ENCODE measurements at regions not wholly inside any gene's neighbourhood (a gene's known extent, or its start where the extent isn't known, plus 50 kb on each side); places are given as distances from the start of the nearest gene placed in this dataset.
"Not testable (repeated sequence)": the region's sequence is repeated elsewhere in the genome, so short reads cannot be mapped to it uniquely, and the experiment has no call there.

DNA sequence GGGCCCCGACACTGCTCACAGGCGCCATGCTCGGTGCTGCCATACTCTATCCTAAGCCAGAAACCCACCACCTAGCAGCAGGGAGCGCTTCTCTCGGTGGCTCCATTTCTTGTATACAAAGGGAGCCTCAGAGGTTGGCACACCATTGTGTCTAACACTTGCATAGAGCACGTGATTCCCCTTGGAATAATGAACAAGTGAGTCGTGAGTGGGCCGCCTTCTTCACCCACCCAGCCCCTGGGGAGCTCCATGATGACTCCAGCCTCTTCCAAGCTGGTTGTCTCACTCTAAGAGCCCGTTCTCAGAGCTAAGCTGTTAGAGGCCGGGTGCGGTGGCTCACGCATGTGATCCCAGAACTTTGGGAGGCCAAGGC is 82.3 kb upstream of the ZNF469 start:
- DNase-seq (ENCODE audit: low spot score) = no peak

DNA sequence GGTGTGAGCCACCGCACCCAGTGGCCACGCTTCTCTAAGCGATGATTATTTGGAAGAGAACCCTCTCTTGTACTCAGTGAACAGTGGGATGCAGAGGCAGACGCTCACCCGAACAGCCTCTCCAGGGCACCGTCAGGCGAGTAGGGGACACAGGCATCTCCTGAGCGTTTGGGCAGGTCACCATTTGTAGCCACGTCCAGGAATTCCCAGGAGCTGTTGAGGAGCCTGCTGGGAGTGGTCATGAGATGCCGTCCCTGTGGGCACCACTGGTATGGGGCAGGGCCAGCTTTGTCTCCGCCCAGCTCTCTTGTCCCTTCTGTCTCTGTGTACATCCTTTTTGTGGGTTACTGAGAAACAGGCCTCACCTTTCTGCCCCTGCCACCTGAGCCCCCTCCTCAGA is 81.3 kb upstream of the ZNF469 start:
- no peak for DNase-seq (ENCODE audit: low spot score)

DNA sequence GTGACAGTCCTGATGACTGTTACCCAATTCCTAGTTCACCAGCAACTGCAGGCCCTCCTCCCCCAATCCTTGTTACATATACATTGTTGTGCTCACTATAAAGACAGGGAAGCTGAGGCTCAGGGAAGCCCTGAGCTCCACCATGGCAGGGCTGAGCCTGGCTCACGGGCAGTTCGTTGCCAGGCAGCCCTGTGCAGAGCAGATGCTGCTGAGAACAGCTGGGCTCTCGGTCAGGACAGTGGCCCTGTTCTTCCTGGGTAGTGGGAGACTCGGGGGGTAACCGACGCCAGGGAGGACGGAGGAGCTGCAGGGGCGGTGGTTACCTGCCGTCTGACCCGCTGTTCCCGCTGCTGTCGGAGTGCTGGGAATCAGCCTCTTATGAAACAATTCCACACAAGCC is 80.9 kb upstream of the ZNF469 start:
- no peak for DNase-seq (ENCODE audit: low spot score)

DNA sequence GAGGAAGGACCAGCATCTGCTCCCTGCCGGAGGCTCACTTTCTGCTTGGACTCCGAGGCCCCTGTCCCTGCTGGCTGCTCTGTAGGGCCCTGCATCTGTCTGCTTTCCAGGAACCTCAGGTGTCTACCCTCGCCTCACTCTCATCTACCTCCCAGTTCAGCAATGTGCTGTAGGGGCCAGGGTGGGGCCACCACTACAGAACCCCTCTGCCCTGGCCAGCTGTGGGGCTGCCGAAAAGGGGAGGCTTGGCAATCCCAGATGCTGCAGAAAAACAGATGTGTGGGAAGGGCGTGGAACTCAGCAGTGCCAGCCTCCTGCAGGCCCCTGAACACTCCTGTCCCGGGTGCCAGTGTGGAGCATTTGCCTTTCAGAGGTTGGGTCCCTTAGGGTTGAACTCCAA is 80.1 kb upstream of the ZNF469 start:
- no peak for DNase-seq (ENCODE audit: low spot score)

DNA sequence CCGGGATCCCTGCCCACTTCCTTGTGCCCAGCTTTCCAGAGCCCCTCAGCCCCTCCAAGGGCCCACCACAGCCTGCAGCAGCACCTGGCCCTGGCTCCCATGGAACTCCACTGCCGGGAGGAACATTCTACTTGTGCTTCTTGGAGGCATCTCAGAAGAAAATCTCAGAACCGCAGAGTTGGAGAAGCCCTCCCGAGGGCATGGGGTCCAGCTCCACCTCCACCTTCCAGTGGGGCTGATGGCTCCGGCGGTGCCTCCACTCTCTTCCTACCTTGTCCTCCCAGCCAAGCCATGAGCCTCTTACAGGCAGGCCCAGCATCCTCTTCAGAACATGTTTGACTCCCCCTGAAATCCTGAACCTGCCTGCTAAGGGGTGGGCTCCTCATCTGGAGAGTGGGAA is 79.4 kb upstream of the ZNF469 start:
- no peak for DNase-seq (ENCODE audit: low spot score)

DNA sequence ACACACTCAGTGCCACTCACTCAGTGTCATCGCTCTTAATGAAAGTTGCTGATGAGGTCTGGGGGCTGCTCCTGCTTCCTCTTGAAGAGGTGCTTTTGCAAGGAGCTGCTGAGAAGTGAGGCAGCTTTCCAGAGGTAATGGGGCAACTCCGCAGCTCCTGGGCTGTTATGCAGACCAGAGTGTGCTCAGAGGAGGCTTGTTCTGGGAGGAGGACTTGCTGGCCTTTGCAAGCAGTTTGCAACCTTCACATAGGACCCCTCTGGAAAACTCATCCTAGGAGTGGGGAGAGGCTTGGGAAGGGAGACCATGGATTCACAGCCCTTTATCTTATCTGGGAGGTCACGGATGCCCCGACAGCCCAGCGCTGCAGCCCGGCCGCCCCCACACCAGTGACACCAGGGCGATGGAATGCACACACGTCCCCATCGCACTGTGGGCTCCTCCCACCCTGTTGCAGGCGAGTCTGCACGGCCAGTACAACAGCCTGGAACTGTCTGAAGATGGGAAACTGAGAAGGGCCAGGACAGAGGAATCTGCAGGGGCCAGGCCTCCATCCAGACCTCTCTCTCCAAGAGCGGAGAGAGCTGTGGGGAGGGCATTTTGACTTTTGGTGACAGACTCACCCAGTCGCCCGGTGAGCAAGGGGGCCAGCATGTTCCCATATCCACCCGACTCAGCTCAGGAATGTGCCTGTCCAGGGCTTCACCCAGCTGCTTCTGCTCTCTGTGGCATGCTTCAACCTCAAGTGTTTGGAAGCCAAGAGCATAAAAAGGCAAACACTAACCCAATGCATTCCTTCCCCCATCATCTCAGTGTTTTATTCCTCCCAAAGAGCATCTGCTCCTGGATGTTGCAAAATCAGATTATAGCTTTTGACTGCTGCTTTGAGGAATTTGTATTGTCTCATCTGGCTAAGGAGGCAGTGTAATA is 78.6 kb upstream of the ZNF469 start:
- DNase-seq (ENCODE audit: low spot score) = peak; percentile 66

DNA sequence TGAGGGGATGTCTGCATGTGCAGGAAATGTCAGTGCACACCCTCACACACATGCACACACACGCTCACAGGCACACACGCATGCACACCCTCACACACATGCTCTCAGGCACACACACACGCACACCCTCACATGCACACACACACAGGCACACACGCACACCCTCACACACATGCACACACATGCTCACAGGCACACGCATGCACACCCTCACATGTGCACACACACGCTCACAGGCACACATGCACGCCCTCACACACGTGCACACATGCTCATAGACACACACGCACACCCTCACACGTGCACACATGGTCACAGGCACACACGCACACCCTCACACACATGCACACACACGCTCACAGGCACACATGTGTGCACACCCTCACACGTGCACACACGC is 77.6 kb upstream of the ZNF469 start:
- no peak for DNase-seq (ENCODE audit: low spot score)

DNA sequence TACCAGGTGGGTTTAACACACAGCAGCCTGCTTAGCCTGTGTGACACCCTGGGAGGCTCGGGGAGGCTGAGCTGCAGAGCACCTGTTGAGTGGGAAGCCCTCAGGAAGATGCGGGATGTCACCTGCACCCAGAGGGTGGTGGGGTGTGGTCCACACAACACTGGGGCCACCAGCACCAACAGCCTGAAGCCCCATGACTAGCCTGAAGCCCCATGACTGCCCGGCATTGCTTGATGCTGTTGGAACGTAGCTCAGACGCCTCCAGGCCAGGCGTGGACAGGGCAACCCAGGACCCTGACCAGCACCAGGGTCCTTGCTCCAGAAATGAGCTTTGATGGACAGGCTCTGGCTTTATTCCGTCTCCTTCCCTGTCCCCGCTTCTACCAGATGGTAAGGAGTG is 76.3 kb upstream of the ZNF469 start:
- DNase-seq (ENCODE audit: low spot score) = no peak

DNA sequence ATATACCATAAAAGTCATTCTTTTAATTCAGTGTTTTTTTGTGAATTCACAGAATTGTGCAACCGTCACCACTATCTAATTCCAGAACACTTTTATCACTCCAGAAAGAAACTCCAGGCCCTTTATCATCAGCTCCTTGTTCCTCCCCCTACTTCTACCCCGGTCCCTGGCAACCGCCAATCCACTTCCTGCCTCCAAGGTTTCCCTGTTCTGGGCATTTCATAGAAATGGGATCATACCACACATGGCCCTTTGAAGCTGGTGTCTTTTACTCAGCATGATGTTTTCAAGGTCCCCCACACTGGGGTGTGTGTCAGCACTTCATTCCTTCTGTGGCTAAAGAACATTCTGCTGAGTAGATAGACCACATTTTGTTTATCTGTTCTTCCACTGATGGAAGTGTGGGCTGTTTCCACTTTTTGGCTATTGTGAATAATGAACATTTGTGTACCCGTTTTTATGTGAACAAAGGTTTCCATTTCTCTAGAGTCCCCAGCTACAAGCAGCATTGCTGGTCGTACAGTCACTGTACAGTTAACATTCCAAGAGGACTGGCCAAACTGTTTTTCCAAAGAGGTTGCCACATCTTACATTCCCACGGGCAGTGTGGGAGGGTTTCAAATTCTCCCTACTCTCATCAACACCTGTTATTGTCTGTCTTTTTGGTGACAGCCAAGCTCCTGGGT is 75.8 kb upstream of the ZNF469 start:
- DNase-seq (ENCODE audit: low spot score) = no peak

DNA sequence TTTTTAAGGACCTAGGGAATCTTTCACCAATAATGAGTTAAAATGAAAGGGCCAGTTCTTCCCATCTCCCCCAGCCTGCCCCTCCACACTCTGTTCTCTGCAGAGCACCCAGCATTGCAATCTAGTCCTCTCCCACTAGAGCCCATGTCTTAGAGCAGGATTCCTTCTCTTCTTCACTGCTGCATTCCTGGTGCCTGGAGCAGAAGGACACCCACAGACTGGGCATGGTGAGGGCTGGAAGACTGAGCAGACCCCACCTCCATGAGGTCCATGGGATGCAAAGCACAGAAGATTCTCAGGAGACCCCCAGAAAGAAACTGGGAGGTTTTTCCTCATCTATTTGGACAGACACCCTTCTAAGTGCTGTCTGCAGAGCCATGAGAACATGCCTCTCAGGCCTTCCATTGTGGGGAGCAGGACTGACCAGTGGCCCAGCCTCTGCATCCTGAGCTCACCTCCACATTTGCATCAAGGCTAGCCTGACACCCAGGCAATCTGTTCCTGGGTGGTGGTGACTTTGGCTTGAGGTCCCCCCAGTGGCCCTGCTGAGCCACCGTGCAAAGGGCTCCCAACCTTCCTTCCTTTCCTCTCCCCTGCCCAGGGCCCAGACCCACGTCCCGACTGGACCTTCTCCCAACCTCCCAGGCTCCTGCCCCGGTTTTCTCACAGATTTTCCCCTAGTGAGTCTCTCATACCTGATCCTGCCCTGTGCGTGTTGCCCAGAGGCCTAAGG is 74.2 kb upstream of the ZNF469 start:
- DNase-seq (ENCODE audit: low spot score) = no peak

DNA sequence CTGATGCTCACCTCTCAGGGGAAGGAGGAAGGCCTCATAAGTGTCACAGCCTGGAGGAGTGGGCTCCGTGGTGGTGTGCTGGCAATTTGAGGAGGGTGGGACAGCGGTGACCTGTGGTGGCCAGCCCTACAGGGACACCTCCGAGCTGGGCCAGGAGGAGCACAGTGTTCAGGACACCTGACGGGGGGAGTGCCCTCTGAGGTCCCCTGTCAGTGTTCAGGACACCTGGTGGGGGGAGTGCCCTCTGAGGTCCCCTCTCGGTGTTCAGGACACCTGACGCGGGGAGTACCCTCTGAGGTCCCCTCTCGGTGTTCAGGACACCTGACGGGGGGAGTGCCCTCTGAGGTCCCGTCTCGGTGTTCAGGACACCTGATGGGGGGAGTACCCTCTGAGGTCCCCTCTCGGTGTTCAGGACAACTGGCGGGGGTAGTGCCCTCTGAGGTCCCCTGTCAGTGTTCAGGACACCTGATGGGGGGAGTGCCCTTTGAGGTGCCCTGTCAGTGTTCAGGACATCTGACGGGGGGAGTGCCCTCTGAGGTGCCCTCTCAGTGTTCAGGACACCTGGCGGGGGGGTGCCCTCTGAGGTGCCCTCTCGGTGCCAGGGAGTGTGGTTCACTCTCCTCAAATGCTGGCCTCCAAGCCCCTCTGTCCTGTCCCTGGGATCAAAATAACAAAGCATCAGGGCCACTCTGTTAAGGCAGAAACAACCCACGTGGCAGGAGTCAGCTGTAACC is 73.4 kb upstream of the ZNF469 start:
- no peak for DNase-seq (ENCODE audit: low spot score)

DNA sequence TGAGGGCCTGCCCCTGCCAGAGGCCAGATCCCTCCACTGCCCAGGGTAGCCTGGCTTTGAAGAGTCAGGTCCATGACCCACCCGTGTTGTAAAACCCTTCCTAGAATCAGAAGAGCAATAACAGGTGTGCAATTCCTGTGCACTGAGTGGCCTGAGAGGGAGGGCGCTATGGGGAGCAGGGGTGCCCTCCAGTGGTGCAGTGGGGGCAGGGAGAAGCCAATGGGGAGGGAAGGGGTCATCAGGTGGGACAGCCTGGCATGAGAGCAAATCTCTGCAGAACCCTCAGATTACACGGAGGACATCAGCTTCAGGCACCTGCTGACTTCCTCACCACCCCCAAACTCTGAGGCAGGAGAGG is 72.9 kb upstream of the ZNF469 start:
- no peak for DNase-seq (ENCODE audit: low spot score)

DNA sequence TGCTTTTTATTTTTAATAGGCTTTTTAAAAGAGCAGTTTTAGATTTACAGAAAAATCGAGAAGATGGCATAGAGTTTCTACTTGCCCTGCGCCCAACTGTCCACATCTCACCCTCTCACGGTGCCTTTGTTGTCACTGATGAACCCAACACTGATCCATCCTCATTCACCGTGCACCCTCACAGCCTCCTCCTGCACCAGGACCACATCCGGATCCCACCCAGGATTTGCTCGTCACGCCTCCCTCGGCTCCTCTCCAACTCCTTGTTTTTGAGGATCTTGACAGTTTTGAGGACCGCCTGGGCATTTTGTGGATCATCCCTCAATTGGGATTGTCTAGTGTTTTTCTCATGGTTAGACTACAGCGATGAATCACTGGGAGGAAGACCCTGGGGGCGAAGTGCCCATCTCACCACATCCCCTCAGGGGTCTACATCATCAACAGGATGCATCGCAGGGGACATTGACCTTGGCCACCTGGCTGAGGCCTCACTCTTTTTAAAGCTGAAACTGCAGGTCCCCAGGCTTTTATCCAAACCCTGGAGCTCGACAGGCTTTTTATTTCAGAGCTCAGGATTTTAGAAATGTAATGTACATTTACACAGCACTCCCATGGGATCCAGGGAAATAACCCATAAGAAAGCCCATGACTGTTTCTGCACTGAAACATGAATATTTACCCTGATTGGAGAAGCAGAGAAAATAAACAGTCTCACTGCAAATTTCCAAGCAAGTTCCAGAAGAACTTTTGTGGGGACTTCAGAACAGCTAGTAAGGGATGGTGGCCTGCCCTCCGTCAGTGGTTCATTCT is 71.8 kb upstream of the ZNF469 start:
- no peak for DNase-seq (ENCODE audit: low spot score)

DNA sequence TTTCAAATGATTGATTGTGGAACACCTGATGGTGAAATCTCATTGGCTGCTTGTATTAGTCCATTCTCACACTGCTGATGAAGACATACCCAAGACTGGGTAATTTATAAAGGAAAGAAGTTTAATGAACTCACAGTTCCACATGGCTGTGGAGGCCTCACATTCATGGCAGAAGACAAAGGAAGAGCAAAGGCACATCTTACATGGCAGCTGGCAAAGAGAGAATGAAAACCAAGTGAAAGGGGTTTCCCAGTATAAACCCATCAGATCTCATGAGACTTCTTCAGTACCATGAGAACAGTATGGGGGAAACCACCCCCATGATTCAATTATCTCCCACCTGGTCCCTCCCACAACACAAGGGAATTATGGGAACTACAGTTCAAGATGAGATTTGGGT is 70.9 kb upstream of the ZNF469 start:
- DNase-seq (ENCODE audit: low spot score) = not testable (repeated sequence)

DNA sequence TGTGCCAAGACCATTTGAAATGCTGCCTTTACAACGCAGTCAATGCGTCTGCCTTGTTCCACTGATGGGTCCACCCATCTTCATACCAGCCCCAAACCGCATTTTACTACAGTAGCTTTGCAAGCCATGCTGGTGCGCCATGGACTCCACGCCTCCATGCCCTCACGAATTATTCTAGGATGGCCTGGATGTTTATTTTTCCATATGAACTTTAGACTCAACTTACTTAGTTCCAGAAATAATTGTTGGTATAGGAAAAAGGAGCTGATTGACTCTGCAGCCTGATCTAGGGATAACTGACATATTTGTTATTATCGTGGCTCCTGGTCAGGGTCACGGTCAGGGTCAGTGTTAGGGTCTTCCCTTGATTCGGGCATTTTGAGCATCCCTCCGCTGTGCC is 70.0 kb upstream of the ZNF469 start:
- no peak for DNase-seq (ENCODE audit: low spot score)

DNA sequence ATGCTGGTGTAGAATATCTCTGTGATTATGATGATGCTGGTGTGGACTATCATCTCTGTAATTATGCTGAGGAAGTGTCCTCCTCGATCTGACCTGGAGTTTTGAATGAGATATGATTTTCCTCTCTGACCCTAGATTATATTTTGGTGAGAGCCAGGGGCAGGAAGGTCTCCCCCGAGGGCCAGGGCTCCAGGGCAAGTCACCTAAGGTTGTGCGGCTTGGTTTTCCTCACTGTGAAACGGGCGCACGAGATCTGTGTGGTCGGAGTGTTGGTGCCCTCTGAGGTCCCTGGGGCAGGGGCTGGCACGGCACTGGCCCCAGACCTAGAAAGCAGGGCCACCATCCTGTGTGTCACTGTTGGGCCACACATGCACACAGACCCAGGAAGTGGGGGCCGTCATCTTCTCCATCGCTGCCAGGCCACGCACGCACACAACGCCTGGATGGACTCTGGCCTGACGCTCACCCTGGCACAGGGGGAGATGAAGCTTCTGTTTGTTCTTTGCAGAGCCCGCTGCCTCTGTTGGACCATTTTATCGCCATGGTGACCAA is 67.7 kb upstream of the ZNF469 start:
- no peak for DNase-seq (ENCODE audit: low spot score)

DNA sequence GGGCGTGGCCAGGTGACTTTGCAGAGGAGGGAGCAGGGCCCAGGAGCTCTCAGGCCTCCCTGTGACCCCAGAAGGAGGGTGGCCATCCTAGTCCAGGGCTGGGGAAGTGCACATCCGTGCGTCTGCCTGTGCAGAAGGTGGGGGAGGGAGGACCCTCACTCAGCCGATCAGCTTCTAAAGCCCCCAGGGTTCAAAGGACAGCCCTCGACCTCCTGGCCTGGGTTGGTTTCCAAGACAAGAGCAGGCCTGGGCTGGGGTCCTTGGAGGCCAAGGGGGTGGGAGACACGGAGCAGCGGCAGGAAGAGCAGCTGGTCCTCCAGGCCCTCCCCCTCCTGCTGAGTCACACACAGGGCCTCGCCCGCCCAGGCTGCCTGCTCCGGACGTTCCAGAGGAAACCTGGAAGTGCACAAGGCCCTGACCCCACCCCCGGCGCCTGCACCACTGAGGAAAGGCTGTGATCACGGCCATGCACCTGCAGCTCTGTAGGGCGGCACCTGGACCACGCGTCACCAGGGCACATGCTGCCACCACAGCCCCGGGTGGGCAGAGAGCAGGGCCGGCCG is 67.1 kb upstream of the ZNF469 start:
- no peak for DNase-seq (ENCODE audit: low spot score)

DNA sequence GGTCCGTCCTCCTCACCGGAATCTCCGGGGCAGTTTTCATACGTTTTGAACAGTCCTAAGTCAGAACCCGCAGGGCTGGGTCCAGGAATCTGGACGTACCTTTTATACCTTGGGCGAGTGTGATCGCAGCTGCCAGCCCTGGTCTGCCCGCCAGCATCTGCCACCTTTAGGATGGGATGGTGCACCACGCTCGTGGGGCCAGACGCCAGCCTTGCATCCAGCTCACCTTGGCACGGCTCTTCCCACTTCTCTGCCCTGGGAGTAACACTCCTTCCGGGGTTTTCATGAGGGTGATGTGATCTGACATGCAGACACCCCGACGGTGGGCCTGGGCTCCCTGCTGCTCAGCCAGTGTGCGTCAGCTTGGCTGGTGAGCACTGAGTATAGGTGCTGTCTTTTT is 66.6 kb upstream of the ZNF469 start:
- DNase-seq (ENCODE audit: low spot score) = no peak

DNA sequence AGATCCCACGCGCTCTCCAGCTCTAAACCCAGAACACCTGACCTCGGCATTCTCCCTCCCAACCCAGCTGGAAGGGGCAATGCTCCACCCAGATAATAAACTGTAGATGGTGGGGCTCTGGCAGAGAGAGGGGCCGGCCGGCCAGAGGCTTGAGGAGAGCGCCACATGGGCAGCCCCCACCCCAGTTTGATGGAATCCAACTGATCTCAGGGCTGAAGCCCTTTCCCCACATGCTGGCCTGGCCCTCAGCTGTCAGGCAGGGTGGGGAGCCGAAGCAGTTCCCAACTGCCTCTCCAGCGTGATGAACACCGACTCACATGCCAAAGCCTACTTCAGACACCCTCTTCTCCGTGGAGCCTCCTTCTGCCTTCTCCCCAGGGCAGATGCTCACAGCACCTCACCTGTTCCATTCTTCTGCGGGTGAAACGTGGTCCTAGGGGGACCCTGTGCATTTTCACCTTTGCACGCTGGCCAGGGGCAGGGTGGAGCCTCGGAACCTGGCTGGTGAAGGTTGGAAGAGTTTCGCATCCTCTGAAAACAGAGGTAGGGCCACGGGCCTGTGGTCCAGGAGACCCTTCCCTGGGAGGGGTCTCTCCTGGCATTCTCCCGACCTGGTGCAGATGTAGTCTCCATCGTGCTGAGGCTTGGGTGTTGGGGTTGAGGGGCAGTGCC is 65.7 kb upstream of the ZNF469 start:
- no peak for DNase-seq (ENCODE audit: low spot score)

DNA sequence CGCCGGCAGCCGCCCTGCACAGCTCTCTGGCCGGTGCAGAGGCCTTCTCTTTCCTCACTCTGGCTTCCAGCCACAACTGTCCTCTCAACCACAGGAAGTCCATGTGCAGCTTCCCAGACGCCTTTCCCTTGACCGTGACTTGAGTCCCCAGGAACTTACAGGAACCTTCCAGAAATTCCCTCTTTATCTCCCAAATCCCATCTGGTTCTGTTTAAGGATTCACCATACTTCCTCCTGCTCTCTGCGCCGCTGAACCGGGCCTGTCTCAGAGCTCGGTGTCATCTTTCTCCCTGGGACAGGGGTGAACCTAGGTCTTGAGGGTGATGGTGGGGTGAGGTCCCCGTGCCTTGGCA is 65.2 kb upstream of the ZNF469 start:
- no peak for DNase-seq (ENCODE audit: low spot score)

Measured in ureter (tissue), 1 donor.